SU-DHL-6 (cell line): ENCODE measurements at regions not wholly inside any gene's neighbourhood (a gene's known extent, or its start where the extent isn't known, plus 50 kb on each side); places are given as distances from the start of the nearest gene placed in this dataset.

ENCODE experiments used
- EZH2phosphoT487 ChIP-seq: fragments of 200-600 bp; sonication (generic), shearing (Covaris generic); conservative IDR thresholded peaks from 2 replicates; pipeline ENCODE4 v1.6.1; 2018; ENCODE audit warnings: mild to moderate bottlenecking, antibody characterized with exemption, low read length, moderate library complexity, mixed read lengths
- TF ChIP-seq, protein P1 (sequence below): fragments of 200-600 bp; sonication (generic); IDR thresholded peaks from one replicate; pipeline ENCODE4 v1.5.1; 2017; ENCODE audit warnings: antibody characterized with exemption, mild to moderate bottlenecking, low read length, moderate library complexity; ENCODE audit not compliant: insufficient read depth, poor library complexity, severe bottlenecking

DNA sequence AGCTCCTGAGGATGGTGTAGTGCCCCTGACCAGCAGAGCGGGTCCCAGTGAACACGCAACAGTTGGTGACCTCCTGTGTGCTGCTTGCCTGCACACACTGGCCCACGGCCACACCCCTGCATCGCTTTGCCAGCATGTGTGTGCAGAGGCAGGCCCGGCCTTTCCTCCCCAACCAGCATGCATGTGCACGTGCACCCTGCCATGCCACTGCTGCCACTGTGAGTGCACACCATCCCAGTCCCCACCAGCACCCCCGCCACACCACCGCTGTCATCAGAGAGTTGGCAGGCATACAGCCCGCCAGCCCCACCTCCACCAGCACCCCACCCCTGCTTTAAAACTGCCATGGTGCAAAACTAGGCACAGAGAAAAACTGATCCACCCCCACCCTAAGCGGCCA is 197.4 kb upstream of the SRD5A2 start:
- TF ChIP-seq, protein P1, sequence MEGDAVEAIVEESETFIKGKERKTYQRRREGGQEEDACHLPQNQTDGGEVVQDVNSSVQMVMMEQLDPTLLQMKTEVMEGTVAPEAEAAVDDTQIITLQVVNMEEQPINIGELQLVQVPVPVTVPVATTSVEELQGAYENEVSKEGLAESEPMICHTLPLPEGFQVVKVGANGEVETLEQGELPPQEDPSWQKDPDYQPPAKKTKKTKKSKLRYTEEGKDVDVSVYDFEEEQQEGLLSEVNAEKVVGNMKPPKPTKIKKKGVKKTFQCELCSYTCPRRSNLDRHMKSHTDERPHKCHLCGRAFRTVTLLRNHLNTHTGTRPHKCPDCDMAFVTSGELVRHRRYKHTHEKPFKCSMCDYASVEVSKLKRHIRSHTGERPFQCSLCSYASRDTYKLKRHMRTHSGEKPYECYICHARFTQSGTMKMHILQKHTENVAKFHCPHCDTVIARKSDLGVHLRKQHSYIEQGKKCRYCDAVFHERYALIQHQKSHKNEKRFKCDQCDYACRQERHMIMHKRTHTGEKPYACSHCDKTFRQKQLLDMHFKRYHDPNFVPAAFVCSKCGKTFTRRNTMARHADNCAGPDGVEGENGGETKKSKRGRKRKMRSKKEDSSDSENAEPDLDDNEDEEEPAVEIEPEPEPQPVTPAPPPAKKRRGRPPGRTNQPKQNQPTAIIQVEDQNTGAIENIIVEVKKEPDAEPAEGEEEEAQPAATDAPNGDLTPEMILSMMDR, result no peak
- TF ChIP-seq EZH2phosphoT487, result no peak
